ELF-1 (cell line): ENCODE measurements at regions not wholly inside any gene's neighbourhood (a gene's known extent, or its start where the extent isn't known, plus 50 kb on each side); places are given as distances from the start of the nearest gene placed in this dataset.

Experiments used
- DNase-seq: peaks from one replicate; pipeline ENCODE4 v3.0.0-alpha.2; 2016; ENCODE audit warnings: low read depth, low spot score

- no peak for DNase-seq
Measured at GRCh38 chr2:181114021-181114420, 133.6 kb downstream of the UBE2E3 start.

- DNase-seq = no peak
Measured at GRCh38 chr2:181116261-181116660, 135.9 kb downstream of the UBE2E3 start.

DNA sequence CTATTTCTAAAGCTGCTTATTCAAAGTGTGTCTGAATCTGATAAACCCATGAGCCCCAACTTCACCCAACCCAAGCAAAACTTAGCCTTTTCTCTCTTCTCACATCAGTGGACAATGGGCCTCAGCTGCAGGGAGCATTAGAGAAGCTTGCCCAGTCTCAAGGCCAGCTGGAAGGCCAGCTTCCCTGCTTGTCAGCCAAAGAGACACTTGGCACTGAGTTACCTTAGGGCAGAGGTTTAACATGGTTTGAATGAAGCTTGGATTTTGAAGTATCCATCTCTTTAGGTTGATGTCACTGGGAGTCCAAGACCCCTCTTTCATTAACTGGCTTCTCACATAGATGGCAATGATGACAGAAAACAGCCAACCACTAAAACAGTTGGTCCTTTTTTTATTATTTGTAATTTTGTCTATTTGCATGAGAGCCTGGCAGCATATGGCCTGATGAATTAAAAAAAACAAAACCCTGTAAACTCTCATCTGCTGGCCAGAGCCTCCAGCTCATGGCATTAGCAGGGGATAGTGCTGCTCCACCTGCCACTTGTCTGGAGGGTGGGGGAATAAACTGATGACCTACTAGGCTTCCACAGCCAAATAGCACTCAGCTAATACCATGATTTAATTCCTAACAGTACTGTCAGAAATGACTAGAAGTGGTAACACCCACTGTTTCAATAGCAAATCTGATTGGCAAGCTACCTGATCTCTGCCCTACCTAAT is 137.0 kb downstream of the UBE2E3 start:
- DNase-seq = no peak

- no peak for DNase-seq
Measured at GRCh38 chr2:181120625-181121024, 140.2 kb downstream of the UBE2E3 start.

DNA sequence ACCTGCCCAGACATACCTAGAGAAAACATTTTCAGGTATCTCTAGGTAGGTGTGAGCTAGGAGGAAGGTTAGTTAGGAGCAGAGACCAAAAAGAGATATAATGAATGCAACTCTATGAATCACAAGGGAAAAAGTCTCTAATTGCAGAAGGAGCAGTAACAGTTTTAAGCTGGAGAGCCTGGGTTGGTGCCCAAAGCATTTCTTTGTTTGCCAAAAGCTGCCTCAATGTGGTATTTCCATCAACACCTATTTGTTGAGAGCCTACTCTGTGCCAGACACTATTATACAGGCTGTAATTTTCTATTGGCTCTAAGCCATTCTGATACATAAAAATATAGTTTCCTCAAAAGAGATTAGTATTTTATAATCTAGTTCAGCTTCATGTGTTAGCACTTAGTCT is 141.6 kb downstream of the UBE2E3 start:
- DNase-seq = no peak

DNA sequence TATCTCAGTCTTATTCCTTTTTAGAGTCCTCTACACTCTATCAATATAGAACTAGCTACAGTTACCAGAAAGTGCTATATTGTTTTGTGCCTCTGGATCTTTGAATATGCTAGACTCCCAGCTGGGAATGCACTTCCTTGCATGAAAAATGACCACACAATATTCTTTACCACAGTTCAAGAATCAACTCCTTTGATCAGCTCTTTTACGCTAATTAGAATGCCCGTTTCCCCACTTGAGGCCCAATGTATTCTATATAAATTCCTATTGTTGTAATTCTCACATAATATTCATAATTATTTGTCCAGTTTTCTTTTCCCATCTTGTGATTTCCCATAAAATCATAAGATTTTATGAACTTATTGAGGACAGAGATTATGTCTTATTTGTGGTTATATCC is 142.2 kb downstream of the UBE2E3 start:
- DNase-seq = no peak

GRCh38 chr2:181123798-181124231 is 143.4 kb downstream of the UBE2E3 start:
- no peak for DNase-seq

DNA sequence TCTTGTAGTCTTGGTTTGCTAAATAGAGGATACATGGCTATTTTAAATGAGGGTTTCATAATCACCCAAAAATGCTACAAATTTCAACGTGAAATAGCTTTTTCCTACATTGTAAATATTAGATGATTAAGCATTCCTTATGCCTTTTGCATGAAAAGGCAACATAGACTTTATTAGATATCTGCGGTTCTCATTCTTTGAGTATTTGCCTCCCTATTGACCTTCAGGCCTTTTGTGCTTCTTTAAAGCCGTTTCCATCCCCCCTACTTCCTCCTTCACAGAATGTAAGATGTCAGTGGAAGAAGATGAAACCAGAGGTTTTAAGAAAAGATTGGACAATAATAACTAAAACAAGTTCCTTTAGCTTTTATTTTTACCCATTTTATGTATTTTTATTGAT is 144.1 kb downstream of the UBE2E3 start:
- DNase-seq = no peak

DNA sequence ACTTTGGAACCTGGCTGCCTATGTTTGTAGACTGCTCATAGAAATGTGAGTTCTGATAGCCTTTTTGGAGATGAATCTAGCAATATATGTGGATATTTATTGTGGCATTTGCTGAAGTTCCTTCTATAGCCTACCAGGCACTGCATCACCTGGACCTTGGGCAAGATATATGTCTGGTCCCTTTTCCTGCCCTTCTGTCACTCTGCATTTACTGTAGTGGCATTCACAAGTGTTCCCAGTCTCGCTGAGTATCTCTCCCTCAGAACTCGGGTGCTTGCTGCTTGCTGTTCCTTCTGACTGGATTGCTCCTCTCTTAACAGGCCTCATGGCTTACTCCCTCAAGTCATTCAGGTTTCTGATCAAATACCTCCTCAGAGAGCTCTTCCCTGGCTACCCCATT is 145.0 kb downstream of the UBE2E3 start:
- DNase-seq = no peak

DNA sequence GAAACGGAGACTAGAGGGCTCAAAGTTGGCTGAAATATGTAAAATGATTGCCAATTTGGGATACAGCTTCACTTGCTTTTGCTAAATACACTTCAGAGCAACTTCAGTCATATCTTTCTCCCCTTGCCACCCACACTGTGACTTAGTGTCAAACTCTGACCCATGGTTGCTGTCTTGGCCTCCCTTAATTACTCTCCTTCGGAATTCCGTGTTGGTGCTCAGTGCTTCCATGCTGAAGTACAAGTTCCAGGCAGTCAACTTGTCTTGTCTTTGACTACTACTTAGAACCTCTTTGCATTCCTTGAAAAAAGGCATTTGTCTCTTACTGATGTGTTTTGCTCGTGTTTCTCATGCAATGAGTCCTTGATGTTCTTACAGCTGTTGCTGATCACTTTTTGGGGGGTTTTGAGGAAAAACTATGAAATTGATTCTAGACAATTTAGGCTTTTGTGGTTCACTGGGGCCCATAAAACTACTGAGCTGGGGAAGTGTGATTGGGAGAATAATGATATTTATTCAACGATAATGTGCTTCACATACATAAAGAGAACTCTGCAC is 146.0 kb downstream of the UBE2E3 start:
- no peak for DNase-seq

GRCh38 chr2:181128199-181128598 is 147.8 kb downstream of the UBE2E3 start:
- DNase-seq = no peak

DNA sequence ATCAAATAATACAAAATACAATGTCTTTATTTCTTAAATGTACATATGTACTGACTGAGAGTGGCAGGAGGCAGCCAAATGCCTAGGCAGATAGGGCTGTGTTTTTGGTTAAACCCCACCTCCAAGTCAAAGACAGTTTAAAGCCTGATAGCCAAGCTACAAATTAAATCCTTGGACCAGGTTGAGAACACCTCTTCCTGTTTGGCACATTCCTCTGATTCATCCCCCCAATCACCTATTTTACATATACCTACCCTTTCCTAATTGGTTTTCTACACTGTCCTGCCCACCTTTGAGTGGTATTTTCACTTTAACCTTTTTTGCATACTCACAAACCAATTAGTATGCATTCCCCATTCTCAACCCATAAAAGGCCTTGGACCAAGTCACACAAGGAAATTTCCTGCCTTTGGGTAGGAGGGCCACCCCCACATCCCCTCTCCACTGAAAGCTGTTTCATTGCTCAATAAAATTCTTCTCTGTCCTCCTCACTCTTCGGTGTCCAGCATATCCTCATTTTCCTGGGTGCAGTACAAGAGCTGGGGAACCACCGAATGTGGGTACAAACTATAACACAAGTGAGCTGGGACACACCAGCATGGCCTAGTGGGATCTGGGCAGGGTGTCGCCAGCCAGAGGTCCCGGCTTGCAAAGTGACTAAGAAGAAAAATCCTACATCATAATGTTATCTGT is 149.1 kb downstream of the UBE2E3 start:
- no peak for DNase-seq

DNA sequence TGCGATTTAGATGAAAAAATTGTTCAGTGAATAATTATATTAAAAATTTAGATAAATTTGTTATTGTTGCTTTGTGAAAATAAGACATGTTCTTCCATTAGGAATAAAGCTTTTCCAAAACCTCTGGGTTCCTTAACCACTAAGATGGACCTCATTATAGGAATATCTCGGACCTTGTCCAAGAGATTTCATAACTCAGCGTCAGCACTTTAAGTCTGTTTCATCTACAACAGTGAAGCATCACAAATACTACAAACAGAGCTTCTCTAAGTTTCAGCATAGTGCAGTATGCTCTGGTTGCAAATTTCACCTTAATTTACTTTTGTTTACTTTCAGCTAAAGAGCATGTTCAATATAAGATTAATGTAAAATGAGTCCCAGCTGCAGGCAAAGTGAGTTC is 150.3 kb downstream of the UBE2E3 start:
- no peak for DNase-seq

- no peak for DNase-seq
Measured at GRCh38 chr2:181131584-181131983, 151.2 kb downstream of the UBE2E3 start.

DNA sequence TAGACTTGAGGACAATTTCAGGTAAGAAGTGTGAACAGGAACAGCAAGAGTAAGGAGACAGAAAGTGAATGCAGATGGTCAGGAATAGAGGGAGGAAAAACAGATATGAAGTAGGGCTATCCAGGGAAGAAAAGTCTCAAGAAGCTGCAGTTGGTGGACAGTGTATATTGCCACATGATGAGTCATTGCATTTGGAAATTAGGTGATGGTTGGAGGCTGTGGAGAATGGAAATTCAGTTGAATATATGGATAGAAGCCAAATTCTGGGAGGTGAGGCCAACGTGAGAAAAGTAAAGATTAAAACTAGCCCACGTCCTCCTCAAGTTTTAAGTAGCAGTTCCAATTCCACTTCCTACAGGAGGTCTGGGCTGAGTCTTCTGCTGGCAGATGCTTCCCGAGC is 158.4 kb downstream of the UBE2E3 start:
- no peak for DNase-seq

- no peak for DNase-seq
Measured at GRCh38 chr2:181139831-181140230, 159.4 kb downstream of the UBE2E3 start.

- no peak for DNase-seq
Measured at GRCh38 chr2:181140414-181140813, 160.0 kb downstream of the UBE2E3 start.

DNA sequence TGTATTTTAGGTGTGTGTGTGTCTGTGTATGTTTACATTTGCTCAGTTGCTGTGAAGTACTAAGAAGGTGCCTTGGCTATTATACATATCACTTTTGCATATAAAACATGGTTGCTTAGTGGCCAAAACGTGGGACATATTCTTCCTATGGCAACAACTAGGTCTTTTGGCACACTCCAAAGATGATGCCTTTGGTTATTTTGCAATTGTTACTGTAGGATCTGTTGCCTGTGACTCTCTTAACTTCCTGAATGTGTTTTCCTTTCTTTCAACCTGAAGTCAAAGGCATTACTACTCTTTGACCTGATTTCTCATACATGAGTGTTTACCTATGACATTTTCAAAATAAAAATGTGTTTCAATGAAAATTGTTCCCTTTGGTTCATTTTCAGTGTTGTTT is 160.5 kb downstream of the UBE2E3 start:
- DNase-seq = no peak

- DNase-seq = no peak
Measured at GRCh38 chr2:181141676-181142075, 161.3 kb downstream of the UBE2E3 start.

DNA sequence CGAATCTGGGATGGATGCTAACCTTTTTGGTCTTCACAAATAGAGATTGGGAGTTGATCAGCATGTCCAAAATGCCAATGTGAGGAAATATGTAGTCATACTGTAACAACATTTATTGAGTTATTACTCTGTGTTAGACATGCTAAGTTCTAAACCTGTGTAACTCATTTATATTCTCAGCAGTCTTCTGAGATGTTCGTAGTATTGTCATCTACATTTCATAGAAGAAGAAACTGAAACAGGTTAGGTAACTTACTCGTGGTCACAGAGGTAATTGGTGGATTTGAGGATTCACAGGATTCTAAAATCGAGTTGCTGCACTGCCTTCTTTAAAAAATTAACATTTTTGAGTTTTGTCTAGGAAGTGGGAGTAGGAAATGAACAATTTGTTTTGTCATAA is 162.1 kb downstream of the UBE2E3 start:
- DNase-seq = no peak

DNA sequence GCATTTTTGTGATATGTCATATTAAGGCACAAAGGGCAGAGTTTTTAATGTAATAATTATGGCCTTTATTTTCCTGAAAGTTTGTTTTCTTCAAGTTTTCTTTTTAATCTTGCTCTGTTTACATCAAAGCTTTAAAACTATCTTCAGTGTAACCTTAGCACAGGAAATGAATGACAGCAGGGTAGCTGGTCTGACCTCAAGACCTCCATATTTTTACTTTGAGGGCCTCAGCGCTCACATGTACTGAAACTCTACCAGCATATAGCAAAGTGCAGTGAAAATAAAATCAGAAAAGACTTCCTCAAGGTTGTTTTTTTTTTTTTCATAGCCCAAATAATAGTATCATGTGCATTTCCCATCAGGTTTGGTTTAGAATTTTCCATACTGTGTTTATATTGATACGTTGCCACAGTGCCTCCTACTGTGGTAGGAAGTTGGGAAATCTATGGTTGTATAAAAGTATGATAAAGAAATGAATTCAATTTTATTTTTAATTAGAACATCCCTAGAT is 163.4 kb downstream of the UBE2E3 start:
- no peak for DNase-seq

- no peak for DNase-seq
Measured at GRCh38 chr2:181145645-181146044, 165.2 kb downstream of the UBE2E3 start.

DNA sequence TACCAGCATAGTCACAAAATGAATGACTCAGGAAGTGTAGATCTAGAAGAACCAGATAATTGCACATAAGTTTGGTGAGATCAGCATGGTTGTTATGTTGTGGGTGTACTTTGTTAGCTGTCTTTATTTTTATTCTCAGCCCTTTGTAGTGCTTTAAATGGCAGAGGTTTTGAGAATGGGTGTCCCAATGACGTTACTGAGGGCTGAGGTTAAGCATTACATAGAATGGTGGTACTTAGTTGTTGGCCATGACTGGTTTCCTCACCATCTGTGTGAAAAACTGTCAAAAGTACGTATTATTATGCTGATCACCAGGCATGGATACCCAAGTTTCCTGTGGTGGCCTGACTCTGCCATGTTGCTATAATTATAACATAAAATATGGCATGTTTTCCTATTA is 165.8 kb downstream of the UBE2E3 start:
- DNase-seq = no peak
